ENCODE measurements at regions not wholly inside any gene's neighbourhood (a gene's known extent, or its start where the extent isn't known, plus 50 kb on each side); places are given as distances from the start of the nearest gene placed in this dataset.

DNA sequence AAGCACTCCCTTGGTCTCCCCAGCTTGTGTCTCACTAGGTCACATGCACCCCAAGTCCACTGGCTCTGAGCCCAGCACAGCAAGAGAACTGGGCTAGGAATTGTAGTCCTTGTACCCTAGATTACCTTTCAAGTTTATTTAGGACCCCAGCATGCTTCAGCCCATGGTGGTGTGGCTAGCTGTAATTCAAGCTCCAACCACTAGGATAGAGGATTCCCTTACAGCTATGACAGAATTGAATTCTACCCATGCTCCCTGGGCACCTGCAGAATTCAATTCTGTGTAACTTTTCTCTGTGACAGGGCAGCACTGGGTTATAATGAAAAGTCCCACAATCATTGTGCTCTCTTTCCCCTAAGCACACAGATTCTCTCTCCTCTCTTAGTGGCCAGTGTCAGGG is 253.8 kb upstream of the DMD start:
- DNase-seq (no peak), ATAC-seq (no peak)
- intact Hi-C loops (cut with micrococcal nuclease), result no loop called here

DNA sequence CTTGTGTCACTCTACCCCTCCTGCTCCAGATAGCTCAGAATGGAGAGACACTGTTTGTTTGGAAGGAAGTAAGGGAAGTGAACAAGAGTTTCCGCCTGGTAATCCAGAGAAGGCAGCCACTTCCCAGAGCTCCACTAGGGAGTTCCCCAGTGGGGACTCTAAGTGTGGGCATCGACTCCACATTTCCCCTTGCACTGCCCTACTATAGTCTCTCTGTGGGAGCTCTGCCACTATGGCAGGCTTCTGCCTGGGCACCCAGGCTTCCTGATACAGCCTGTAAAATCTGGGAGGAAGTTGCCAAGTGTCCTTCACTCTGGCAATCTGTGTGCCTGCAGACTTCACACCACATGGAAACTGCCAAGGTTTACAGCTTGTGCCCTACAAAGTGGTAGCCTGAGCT is 245.8 kb upstream of the DMD start:
- intact Hi-C loops (cut with micrococcal nuclease), result no loop called here
- ATAC-seq (no peak), DNase-seq (no peak)

DNA sequence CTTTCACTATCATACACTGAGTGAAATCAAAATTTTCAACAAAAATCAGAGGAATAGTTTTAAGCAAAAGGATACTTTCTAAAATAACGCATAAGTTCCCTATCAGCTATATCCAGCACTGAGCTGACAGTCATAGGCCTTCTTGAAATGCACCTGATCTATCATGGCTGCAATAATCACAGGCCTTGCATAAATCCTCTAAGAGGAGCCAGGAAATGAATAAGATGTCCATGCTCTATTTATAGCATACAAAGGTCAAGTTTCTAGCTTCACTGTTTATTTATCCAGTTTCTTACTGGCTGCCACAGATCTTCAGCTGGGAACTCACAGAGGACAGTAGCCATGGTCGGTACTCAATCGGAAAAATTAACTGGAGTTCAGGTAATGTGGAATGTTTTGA is 235.9 kb upstream of the DMD start:
- DNase-seq (no peak), ATAC-seq (no peak)
- intact Hi-C loops (cut with micrococcal nuclease), result no loop called here

DNA sequence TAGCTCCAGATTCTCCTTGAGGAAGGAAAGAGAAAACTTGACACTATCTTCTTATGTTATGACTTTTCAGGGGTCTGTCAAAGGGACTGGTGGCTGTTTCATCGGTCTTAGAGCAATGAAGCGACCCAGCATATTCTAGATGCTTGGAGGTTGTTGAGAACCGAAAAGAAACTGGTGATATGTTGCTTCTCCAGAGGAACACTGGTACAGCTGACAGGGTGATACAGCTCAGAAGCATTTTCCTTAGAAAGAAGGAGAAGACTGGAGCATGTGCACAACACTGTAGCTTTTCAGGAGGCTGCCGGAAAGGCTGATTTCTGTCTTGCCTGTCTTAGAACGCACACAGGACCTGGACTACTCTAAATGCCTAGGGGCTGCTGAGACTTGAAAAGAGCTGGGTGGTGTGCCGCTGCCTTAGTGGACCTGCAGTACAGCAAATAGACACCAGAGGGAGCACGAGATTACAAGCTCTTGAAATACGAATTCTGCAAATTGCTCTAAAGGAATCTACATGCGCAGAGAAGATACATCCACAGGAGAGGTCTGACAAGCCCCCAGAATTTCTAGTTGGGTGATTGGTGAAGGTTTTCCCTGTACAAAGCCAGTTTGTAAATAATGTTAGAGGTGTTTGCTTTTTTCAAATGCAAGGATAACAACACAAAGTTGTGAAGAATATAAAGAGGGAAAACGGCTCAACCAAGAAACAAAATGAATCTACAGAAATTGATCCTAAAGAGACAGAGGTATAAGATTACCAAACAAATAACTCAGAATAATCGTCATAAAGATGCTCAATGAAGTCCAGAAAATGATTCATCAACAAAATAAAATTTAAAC is 223.1 kb upstream of the DMD start:
- DNase-seq (peak; percentile 18), ATAC-seq (peak; percentile 23)
- intact Hi-C loops (cut with micrococcal nuclease), result loop anchor here (10.0 kb wide), 1 partner anchor 870 kb away; no protein-coding TSS in a partner anchor

DNA sequence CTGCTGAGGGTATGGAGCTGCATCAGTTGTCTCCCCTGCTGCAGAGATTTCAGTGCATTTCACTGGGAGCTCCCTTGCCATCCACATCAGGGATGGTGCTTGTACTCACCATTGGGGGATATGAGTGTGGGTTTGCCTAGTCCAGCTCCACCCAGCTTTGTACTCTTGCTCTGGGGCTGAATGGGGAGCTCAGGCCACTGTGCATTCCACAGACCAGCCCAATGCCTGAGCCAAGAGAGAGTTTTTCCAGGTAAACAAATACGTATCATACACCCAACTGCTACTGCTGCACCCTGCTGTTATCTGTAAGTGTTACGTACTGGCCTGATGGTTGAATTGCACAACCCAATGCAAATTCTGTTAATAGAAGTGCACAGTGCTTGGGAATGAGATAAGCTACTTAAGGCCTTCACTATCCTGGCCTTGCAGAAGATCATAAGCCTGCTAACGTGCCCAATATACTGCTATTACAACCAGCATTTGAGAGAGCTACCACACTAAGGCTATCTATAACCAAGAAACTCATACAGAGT is 205.0 kb upstream of the DMD start:
- intact Hi-C loops (cut with micrococcal nuclease), result no loop called here
- DNase-seq (no peak), ATAC-seq (peak; percentile 36)

DNA sequence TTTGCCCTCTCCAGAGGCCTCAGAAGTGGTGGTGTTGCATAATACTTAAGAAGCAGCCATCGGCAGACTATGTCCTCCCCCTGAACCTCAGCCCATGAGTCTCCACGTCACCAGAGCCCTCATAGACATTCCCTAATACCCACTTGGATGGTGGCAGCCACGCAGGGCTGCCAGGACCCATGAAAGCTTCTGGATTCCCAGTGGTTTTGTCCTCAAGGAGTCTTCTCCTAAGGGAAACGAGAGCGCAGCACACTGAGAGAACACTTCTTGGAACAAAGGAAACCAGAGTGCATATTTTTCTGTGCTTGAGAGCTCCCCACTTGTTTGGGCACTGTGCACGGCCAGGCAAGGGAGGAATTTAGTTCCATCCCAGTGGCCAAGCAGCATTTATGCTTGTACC is 204.1 kb upstream of the DMD start:
- DNase-seq, result no peak
- intact Hi-C loops (cut with micrococcal nuclease), result no loop called here
- no peak for ATAC-seq

DNA sequence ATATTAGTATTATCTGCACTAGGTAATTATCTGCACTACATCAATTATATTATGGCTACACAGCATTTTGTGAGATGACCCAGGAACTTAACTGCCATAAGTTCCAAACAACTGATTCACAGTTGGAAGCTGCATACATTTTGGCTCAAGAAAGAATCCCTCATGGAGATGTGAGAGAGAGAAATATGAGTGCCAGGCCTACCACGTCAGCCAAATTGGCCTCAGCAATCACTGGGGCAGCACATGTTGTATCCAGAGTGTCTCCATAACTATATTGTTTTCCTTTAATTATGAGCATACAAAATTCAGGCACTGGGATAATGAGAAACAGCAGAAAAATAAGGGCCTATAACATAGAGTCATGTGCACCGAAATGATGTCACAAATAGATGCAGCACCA is 174.2 kb upstream of the DMD start:
- ATAC-seq (no peak), DNase-seq (no peak)
- intact Hi-C loops (cut with micrococcal nuclease), result no loop called here

DNA sequence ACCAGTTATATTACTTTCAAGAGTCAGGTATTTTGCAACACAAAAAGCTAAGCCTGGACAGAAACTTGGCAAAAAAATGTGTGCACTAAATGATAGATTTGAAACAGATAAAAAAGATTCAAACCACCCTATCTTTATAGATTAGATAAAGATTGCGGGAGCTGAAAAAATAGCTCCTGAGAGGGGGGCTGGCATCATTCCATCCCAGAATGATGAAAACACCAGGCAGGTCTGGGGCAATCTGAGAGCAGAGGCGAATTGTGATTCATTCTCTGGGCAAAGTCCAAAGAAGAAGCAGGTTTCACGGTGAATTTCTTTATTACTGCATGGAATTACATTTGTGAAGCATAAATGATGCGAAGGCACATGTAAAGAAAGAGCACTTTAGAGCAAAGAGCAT is 168.5 kb upstream of the DMD start:
- ATAC-seq (no peak), DNase-seq (no peak)
- intact Hi-C loops (cut with micrococcal nuclease), result no loop called here

DNA sequence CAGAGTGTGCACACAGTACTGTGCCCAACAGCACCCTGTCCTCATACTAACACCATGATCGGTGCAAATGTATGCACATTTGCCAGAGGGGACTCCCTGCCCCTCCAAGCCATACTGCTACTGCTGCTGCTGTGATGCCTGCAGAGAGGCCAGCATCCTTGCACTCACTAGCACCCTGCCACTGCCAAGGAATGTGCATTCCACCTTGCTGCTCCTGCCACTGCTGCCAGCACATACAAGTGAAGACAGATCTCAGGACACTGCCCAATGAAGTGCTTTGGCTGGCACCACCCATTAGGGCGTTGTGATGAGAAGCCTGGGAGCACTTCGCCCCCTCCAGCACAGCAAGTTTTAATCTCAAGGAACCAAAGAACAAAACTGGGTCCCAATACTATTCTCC is 146.3 kb upstream of the DMD start:
- DNase-seq (peak; percentile 33), ATAC-seq (peak; percentile 78)
- intact Hi-C loops (cut with micrococcal nuclease), result no loop called here

DNA sequence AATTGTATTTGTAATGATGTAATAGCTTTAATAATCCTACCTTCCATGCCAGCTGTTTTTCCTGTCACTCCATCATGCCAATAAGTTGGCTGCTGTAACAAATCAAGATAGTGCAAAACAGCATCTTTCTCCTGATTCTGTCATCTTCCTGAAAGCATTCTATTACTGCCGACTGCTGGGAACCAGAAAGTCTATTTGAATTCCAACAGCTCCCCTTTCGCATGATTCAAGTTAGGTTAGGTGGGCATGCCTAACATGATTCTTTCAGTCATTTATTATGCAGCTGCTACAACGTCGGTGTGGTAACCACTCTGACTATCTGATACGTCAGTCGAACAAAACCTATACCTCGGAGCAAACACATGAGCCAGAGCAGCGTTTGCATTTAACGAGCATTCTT is 127.9 kb upstream of the DMD start:
- ATAC-seq, result no peak
- intact Hi-C loops (cut with micrococcal nuclease), result no loop called here

DNA sequence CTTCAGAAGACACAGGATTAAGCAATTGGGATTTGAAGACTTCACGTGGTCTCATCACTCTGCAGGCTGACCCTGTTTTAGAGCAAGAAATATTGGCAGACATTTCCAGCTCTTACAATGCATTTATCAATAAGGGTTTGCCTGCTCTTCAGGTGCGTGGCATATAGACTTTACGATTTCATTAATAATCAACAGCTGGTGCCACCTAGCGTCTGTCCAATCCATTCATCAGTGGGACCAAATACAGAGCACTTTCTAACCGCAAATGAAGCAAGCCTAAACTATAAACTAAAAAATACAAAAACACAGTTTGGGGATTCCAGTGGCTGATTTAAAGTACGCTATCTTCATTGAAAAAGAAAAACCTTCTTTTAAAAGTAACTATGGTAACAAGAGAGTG is 125.4 kb upstream of the DMD start:
- intact Hi-C loops (cut with micrococcal nuclease), result no loop called here
- peak; percentile 61 for ATAC-seq
- no peak for DNase-seq

More for the DNA sequence above, 127.9 kb upstream of the DMD start:
- DNase-seq, result no peak

DNA sequence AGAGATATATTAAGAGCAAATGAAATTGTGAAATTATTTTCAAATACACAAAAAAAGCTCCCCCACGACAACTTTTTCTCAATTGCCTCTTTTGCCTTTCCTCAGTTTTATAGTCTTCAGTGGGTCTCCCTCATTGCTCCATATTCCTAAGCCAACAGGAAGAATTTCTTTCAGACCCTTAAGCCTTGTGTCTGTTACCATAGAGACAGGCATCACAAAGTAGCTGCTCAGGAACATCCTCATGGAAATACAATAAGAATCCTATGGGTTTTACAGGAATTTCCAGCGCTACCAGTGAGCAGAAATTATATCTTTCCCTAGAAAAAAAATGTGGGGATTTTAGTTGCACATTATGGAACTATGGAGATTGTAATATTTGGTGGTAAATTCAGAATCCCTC is 121.9 kb upstream of the DMD start:
- DNase-seq (no peak), ATAC-seq (no peak)
- intact Hi-C loops (cut with micrococcal nuclease), result no loop called here

DNA sequence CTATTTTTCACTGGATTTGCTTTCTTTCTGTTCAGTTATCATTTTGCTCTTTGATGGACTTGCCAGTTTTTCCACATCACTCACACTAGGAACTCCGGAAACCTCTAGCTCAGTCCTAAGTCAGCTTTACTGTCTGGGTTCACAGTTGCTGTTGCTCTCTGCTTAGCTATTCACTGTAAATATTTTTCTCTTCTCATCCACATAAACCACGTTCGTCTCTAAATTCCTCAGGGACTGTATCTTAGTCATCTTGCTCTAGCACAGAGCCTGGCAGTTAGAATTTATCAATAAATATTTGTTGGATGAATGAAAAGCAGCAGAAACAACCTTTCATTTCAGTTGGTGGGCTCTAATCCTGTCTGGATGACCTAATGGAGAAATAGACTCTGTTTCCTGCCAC is 119.4 kb upstream of the DMD start:
- DNase-seq (no peak), ATAC-seq (no peak)
- intact Hi-C loops (cut with micrococcal nuclease), result no loop called here

DNA sequence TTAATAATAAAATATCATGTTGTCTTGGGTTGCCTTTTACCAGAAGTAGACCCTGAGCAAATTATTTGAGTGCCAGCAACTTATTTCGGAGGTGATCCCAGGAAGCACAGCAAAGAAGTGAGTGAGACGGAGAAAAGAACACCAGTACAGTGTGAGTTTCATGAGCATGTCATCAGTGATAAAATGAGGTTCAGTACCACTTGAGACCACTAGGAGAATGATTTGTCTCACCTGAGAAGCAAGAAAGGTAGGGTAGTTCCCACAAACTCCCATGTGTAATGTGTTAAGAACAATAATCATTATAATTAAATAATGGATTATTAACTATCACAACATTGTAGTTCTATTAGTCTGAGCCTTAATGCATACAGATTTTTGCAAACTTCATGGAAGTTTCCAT is 112.8 kb upstream of the DMD start:
- intact Hi-C loops (cut with micrococcal nuclease), result no loop called here
- ATAC-seq (no peak), DNase-seq (no peak)

DNA sequence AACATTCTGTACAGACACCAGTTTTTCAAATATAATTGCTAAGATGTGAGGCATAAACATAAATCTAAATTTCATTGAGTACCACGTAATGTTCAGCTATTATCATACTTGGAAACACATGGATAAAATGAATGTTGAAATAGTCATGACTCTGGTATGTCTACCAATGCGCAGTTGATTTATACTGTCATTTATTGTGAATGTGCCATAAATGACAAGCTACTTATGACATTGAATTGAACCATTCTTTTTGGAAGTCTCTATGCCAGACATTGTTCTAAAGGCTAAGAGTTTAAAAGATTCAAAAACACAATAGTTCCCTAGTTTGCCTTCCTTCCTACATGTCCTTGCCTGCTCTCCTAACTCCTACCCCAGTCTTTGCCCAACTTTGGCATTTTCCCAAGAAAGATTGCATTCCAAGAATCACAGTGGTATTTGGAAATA is 96.6 kb upstream of the DMD start:
- ATAC-seq, result no peak
- DNase-seq, result no peak
- intact Hi-C loops (cut with micrococcal nuclease), result no loop called here

DNA sequence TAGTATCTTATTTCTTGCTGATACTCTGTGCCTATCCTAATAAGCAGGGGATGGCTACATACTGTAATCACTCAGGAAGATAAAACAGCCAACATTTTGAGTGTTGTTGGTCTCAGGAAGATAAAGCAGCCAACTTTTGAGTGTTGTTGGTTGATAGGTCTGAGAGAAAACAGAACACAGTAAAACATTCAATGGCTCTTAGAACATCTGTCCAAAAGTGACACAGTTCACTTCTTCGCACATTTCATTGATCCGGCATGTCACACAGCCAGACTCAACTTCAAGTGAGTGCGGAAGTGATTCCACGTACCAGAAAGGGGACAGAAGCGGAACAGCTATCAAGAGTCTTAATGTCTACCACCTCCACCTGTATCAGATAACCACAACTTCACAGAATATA is 87.3 kb upstream of the DMD start:
- intact Hi-C loops (cut with micrococcal nuclease), result no loop called here
- DNase-seq (no peak), ATAC-seq (no peak)

DNA sequence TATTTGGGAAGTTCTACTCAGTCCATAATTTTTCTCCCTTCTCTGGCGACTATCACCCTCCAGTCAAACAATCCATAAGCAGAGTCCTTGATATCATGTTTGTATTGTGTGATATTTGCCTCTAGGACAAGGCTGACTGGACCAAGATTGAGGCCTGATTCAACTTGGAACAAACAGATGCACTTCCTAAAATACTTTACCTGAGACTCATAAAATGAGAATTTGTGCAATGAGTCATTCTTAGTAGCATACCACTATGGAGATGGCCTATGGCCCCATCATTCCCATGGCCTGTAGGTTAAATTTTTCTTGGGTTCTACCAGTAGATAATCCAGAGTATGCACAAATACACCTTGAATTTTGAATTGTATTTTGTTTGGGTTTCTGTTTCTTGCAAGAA is 74.2 kb upstream of the DMD start:
- ATAC-seq, result no peak
- intact Hi-C loops (cut with micrococcal nuclease), result no loop called here
- no peak for DNase-seq

DNA sequence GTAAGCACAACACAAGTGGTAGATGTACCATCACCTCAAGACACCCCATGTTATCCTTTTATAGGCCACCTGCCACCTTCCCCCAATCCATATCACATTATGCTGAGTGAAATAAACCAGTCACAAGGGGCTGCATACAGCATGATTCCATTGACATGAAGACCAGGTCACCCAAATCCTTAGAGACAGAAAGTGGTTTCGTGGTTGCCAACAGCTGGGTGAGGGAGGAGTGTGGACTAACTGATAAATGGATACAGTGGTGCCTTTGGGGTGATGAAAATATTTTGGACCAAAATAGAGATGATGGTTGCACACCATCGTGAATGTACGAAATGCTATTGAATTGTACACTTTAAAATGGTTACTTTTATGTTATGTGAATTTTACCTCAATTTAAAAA is 65.7 kb upstream of the DMD start:
- intact Hi-C loops (cut with micrococcal nuclease), result no loop called here
- ATAC-seq (no peak), DNase-seq (no peak)

DNA sequence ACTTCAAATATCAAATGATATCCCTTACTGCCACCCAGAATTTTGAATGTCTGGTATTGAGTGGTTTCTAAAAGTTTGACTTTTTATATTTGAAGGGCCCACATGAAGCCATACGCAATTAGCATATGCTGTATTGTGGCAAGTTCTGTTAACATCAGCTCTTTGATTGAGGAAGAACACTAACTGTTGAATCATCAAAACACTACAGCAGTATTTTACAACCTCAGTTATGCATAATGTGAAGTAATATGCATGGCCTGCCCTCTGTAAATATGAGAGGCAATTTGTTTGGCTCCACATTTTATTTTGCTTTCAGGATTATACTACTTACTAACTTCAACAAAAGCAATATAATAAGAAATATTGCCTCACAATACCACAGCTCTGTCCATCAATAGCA is 62.2 kb upstream of the DMD start:
- DNase-seq (no peak), ATAC-seq (no peak)
- intact Hi-C loops (cut with micrococcal nuclease), result no loop called here

DNA sequence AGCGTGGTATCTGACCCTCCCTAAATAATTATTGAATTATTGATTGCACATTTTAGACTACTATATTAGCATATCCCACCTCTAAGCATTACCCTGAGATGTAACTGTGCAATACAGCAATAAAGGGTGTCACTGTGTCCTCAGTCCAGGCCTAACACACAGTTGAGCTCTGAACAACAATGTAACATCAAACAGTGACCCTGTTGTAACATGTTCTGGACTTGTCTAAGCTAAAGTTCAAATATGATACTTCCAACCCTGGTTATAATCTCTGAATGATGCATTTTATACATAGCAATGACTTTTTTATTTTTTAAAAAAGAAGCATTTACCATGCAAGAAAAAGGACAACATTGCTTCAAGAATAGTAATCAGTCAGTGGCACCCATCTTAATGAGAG is 61.6 kb upstream of the DMD start:
- intact Hi-C loops (cut with micrococcal nuclease), result no loop called here
- DNase-seq (no peak), ATAC-seq (no peak)

Measured in left ventricle myocardium superior (tissue), 1 donor.